GM21619 (cell line): ENCODE measurements at regions not wholly inside any gene's neighbourhood (a gene's known extent, or its start where the extent isn't known, plus 50 kb on each side); places are given as distances from the start of the nearest gene placed in this dataset.
A peak's percentile ranks its signal among the peaks of the same experiment; 100 is the strongest.

Experiments
- ATAC-seq: cut with Tn5 transposase; IDR thresholded peaks from one replicate; pipeline ENCODE4 v1.9.1; 2021; ENCODE audit not compliant: unreplicated experiment

DNA sequence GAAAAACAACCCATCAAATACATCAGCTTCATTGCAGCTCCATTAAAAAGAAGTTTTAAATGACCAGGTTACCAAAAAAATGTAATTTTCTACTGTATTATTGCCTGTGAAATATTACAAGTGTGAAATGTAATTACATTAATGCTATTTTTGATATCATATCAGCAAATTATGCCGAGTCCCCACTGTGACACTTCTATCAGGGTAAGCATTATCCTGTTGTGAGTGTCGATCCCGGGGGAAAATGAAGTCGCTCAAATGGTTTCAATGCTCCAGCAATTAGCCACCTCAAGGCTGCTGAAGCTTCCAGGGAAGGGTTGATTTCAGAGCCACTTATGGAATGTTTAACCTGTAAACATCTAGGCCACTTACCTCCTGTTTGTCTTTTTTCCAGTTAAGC is 70.4 kb downstream of the RCN1 start:
- no peak for ATAC-seq

DNA sequence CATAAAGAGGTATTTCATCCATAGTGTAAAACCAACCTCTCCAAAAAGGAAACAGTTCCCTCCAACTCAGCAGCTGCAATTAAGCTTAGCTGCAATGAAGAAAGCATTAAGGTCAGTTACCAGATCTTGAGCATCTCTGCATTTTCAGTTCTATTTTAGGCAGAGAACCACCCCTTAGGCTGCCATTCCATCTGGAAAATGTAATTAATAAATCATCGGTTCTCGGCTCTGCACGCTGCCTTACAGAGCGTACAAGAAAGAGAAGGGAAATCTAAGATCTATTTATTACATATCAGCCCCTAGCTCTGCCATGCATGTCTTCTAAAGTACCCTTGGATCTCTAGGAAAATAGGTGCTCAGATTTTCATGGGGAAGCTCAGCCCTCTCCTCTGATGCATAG is 71.5 kb downstream of the RCN1 start:
- no peak for ATAC-seq

DNA sequence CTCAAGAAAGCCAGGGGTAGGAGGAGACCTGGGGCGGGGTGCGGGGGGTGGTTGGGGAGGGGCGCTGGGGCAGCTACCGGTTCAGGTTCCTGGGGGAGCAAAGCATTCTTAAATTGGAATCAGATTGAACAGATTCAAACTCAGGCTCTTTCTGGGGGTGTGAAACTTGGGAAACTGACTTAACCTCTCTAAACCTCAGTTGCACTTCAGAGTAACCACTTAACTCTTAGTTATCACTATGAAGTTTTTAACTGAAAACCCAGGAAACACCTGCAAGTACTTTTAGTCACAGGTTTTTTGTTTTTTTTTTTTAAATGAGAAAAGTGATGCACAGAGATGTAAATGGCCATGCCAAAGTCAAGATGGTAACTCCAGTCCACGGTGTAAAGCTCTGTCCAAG is 72.0 kb downstream of the RCN1 start:
- ATAC-seq: no peak

GRCh38 chr11:32163557-32163956 is 72.7 kb downstream of the RCN1 start:
- ATAC-seq: no peak

DNA sequence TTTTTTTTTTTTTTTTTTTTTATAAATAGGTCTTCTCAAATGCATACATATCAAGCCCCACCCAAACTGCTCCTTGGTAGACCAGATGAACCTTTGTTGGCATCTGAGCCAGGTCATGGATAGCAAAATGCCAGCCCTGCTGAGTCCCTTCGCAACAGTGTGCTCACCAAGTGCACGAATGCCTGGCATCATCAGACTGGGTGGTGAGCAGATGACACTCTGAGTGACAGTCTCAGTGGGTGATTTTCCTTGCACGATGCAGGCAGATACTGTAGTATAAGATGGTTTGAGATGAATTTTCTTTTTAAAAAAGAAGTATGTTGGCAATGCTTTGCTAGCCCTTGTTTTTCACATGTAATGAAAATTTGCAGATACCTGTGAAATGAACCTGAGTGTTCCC is 74.0 kb downstream of the RCN1 start:
- ATAC-seq: no peak

- no peak for ATAC-seq
Observed at GRCh38 chr11:32168924-32169323, 78.0 kb downstream of the RCN1 start.

- no peak for ATAC-seq
Observed at GRCh38 chr11:32171445-32171844, 80.6 kb downstream of the RCN1 start.

GRCh38 chr11:32172041-32172847 is 81.4 kb downstream of the RCN1 start:
- no peak for ATAC-seq

DNA sequence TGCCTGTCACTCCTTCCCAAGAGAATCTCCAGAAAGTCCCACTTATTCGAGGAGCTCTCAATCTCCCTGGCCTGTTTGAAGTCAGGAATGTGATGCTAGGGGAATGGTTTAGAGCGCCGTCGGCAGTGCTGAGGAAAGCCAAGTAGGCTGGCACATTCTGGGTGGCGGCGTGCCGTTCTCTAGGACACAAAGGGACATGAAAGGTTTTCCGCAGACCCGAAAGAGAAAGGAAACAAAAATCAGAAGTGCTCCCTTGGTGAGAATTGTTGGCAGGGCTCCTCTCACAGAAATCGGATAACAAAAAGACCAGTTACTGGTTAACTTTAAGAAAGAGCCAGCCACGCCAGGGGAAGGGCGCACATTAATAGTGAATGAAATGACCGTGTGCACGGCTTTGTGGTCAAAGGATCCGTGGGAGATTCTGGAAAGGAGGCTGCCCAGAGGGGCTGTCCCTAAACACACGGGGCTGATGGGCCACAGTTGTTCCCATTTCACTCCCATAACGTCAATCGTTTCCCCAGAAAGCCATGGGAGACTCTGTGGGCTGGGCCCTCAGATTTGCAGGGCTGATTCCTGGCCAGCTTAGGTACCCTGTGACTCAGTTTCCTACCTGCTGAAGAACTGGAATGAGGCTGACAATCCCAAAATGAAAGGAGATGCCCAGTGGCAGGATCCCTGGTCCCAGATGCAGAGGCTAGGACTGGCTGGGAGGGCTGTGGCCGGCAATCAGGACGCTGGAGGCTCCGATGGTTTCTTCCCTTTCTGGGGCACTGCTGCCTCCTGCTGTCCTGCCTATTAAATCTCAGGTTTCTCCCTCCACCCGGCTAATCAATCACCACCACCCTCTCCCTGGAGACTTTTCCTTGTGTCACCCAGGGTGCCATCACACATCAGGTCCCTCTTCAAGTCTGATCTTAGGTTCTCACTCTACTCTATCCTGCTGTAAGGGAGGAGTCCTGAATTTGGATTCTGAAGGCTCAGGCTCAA is 82.3 kb downstream of the RCN1 start:
- no peak for ATAC-seq

DNA sequence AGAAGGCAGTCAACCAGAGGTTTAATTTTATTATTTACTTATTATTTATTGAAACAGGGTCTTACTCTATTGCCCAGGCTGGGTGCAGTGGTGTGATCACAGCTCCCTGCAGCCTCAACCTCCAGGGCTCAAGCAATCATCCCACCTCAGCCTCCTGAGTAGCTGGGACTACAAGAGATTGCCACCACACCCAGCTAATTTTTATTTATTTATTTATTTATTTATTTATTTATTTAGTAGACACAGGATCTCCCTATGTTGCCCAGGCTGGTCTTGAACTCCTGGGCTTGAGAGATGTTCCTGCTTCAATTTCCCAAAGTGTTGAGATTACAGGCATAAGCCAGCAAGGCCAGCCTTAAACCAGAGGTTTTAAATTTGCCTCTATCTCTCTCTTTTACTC is 83.1 kb downstream of the RCN1 start:
- no peak for ATAC-seq

DNA sequence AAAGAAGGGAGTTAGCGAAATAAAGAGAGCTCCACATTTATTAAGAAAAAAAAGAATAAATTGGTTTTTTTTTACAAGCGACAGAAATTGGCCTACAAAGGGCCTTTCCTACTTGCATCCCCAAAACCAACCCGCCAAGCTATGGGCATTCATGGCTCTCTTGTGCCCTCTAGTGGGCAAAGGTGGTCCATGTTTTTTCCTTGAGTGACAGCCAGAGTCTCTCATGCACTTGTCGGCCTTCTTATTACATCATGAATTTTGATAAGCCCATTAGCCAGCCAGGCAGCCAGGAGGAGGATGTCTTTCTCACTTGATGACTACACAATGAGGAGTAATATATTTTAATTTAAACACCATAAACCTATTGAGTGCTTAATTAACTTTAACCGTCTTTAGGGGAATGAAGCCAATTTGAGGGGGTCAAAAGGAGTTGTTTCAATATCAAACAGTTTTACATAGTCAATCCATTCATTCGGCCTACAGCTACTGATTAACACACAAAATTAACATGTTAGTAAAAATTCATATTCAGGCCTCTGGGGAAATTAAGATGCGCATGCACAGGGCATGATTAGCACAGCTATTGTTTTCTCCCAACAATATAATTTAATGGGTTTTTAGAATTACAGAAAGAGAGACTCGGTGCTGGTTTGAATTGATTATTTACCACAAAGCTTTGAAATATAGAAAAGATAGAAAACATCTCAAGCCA is 85.5 kb downstream of the RCN1 start:
- ATAC-seq: peak; percentile 70

DNA sequence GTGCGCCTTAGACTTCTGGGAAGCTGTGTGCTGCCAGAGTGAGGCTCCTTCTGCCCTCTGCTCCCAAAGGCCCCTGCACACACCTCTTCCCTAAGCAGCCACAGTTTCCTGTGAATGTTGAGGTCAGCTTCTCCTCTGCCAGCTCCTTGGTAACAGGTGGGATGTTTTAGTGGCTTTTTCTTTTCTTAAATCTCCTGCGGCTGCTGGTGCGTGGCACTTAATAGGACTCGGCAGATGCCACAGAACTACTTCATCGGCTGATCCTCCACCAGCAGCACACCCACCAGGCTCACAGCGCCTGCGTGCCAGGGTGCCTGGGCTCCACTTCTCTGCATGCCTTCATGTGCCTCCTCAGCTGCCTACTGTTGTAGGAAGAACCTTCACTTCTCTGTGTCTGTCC is 87.8 kb downstream of the RCN1 start:
- no peak for ATAC-seq

DNA sequence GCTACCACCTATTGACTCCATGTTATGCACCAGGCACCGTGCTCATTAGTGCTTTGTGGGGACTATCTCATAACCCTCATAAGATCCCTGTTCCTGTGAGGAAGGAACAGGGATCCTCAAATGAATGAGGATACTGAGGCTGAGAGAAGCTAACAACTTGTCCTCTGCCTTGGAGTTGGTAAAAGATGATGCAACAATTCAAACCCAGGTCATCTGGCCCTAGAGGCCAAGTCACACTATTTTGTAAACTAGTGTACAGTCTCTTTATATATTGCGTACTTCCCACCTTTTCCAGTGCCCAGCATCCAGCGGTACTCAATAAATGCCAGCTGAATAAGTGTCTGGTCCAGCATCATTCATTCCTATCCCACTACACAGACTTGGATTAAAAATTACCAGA is 92.6 kb downstream of the RCN1 start:
- no peak for ATAC-seq

GRCh38 chr11:32184041-32184722 is 93.3 kb downstream of the RCN1 start:
- peak; percentile 28 for ATAC-seq

- ATAC-seq: peak; percentile 76
Observed at GRCh38 chr11:32184723-32185376, 94.0 kb downstream of the RCN1 start.

DNA sequence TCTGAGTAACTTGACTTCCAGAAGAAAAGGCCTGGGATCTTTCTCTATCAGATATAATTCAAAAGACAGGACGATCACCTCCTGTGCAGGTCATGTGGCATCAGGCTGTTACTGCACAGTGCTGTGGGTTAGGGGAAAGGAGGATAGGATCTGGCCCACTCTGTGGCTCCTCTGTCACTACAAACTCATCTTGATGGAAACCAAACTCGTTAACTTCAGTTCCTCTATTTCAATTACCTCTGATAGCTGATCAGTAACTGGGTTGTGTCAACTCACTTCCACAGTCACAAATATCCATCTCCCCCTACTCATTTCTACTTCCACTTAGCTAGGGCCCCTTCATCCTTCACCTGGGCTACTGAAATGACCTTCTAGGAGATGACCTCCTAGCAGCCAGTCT is 95.2 kb downstream of the RCN1 start:
- ATAC-seq: no peak

- no peak for ATAC-seq
Observed at GRCh38 chr11:32187111-32187510, 96.2 kb downstream of the RCN1 start.

- ATAC-seq: no peak
Observed at GRCh38 chr11:32188785-32189184, 97.9 kb downstream of the RCN1 start.

DNA sequence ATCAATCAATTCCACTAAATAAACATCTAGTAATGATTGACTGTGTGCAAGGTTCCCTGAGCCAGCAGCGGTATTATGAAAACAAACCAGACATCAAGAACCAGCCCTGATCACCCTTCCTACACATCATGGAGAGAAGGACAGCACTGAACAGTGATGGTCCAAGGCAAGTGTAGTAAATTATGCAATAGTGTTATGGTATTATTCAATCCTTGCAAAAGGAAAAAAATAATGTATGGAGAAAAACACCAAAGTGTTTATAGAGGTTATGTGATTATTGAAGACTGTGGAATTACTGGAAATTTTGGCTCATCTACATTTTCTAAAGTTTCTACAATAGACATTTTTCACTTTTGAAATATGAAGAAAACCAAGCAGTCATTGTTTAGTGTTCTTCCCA is 105.3 kb downstream of the RCN1 start:
- no peak for ATAC-seq

DNA sequence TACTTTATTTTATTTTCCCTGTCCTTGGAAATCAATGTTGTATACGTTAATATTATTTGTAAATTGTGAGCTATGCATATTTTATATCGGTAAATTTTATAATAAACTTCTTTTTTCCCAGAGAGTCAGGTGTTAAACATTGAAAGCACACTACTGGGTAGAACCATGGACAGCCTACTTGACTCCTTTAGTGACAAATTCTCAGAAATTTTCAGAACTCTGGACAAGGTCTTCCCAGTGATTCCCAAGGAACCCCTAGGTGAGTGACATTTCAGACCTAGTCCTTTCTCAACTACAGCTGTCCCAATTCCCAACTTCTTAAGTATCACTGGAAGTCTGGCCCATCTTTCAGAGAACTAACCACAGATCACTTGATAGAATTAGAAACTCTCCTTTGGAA is 107.2 kb downstream of the RCN1 start:
- ATAC-seq: no peak
